ENCODE measurements at regions not wholly inside any gene's neighbourhood (a gene's known extent, or its start where the extent isn't known, plus 50 kb on each side); places are given as distances from the start of the nearest gene placed in this dataset.

GRCh38 chr18:57242285-57242684, 95.4 kb downstream of the BOD1L2 start:
- CTCF ChIA-PET = no interaction called here
- POLR2A ChIA-PET = no interaction called here

GRCh38 chr18:57243624-57244179, 96.8 kb downstream of the BOD1L2 start:
- POLR2A ChIA-PET = no interaction called here
- CTCF ChIA-PET = interaction anchor here (1.2 kb wide), 1 partner anchor 10 kb away, joined by 3 read pairs; no protein-coding TSS in a partner anchor

GRCh38 chr18:57249179-57249578, 102.3 kb downstream of the BOD1L2 start:
- ChIA-PET CTCF (no interaction called here), POLR2A (no interaction called here)

- CTCF ChIA-PET = no interaction called here
- POLR2A ChIA-PET = no interaction called here
Observed at GRCh38 chr18:57249883-57250282, 102.5 kb upstream of the ST8SIA3 start.

GRCh38 chr18:57251747-57252146, 100.6 kb upstream of the ST8SIA3 start:
- POLR2A ChIA-PET = no interaction called here
- CTCF ChIA-PET = no interaction called here

GRCh38 chr18:57253903-57254302, 98.5 kb upstream of the ST8SIA3 start:
- ChIA-PET POLR2A (no interaction called here), CTCF (interaction anchor here (0.7 kb wide), 1 partner anchor 11 kb away, joined by 3 read pairs; no protein-coding TSS in a partner anchor)

- CTCF ChIA-PET = no interaction called here
- POLR2A ChIA-PET = no interaction called here
Observed at GRCh38 chr18:57258131-57258777, 94.1 kb upstream of the ST8SIA3 start.

GRCh38 chr18:57267368-57267925, 84.9 kb upstream of the ST8SIA3 start:
- ChIA-PET CTCF (no interaction called here), POLR2A (no interaction called here)

- POLR2A ChIA-PET = no interaction called here
- CTCF ChIA-PET = no interaction called here
Observed at GRCh38 chr18:57269756-57270155, 82.6 kb upstream of the ST8SIA3 start.

GRCh38 chr18:57270156-57270555, 82.2 kb upstream of the ST8SIA3 start:
- ChIA-PET POLR2A (no interaction called here), CTCF (no interaction called here)

- ChIA-PET CTCF (no interaction called here), POLR2A (no interaction called here)
Observed at GRCh38 chr18:57273194-57273593, 79.2 kb upstream of the ST8SIA3 start.

GRCh38 chr18:57275111-57275510, 77.2 kb upstream of the ST8SIA3 start:
- CTCF ChIA-PET = no interaction called here

GRCh38 chr18:57276829-57277228, 75.5 kb upstream of the ST8SIA3 start:
- CTCF ChIA-PET = no interaction called here
- POLR2A ChIA-PET = no interaction called here

More at GRCh38 chr18:57275111-57275510, 77.2 kb upstream of the ST8SIA3 start:
- POLR2A ChIA-PET = no interaction called here

- CTCF ChIA-PET = no interaction called here
- POLR2A ChIA-PET = no interaction called here
Observed at GRCh38 chr18:57278933-57279332, 73.4 kb upstream of the ST8SIA3 start.

- CTCF ChIA-PET = no interaction called here
- POLR2A ChIA-PET = no interaction called here
Observed at GRCh38 chr18:57281519-57281918, 70.8 kb upstream of the ST8SIA3 start.

- ChIA-PET CTCF (no interaction called here), POLR2A (no interaction called here)
Observed at GRCh38 chr18:57286949-57287348, 65.4 kb upstream of the ST8SIA3 start.

GRCh38 chr18:57287766-57288165, 64.6 kb upstream of the ST8SIA3 start:
- ChIA-PET POLR2A (no interaction called here), CTCF (no interaction called here)

GRCh38 chr18:57294547-57294946, 57.8 kb upstream of the ST8SIA3 start:
- POLR2A ChIA-PET = no interaction called here
- CTCF ChIA-PET = no interaction called here

- ChIA-PET CTCF (no interaction called here), POLR2A (no interaction called here)
Observed at GRCh38 chr18:57296336-57296735, 56.0 kb upstream of the ST8SIA3 start.

- ChIA-PET CTCF (no interaction called here), POLR2A (no interaction called here)
Observed at GRCh38 chr18:57297306-57297705, 55.1 kb upstream of the ST8SIA3 start.

GRCh38 chr18:57299931-57300330, 52.4 kb upstream of the ST8SIA3 start:
- ChIA-PET CTCF (no interaction called here), POLR2A (no interaction called here)

All from activated CD8-positive, alpha-beta memory T cell treated with anti-CD3 and anti-CD28 coated beads for 36 hours (primary cell).